Smooth muscle cell (in vitro differentiated cells): ENCODE measurements at regions not wholly inside any gene's neighbourhood (a gene's known extent, or its start where the extent isn't known, plus 50 kb on each side); places are given as distances from the start of the nearest gene placed in this dataset.

Source experiments
- DNase-seq: peaks from one replicate; lab custom pipeline; 2025; ENCODE audit not compliant: unreplicated experiment; lab: John Stamatoyannopoulos, UW
- H2AFZ ChIP-seq: fragments of 200-600 bp; sonication (generic); 2 replicates; pipeline ENCODE4 v1.6.0; 2016; ENCODE audit warnings: antibody characterized with exemption, low read depth, mild to moderate bottlenecking
- H3F3A ChIP-seq: fragments of 200-600 bp; sonication (generic); 2 replicates; pipeline ENCODE4 v1.6.0; 2017; ENCODE audit warnings: antibody characterized with exemption, low read depth
- H3K27ac ChIP-seq: fragments of 200-600 bp; sonication (generic); 2 replicates; pipeline ENCODE4 v1.5.1; 2016; ENCODE audit warnings: low read depth, mild to moderate bottlenecking
- H3K27me3 ChIP-seq: fragments of 200-600 bp; sonication (generic); 2 replicates; pipeline ENCODE4 v1.6.1; 2016; ENCODE audit warnings: low read depth, mild to moderate bottlenecking
- H3K36me3 ChIP-seq: fragments of 200-600 bp; sonication (generic); 2 replicates; pipeline ENCODE4 v1.5.1; 2016; ENCODE audit warnings: low read depth
- H3K4me1 ChIP-seq: fragments of 200-600 bp; sonication (generic); 2 replicates; pipeline ENCODE4 v1.5.1; 2016; ENCODE audit warnings: low read depth
- H3K4me2 ChIP-seq: fragments of 200-600 bp; sonication (generic); 2 replicates; pipeline ENCODE4 v1.6.0; 2016; ENCODE audit warnings: mild to moderate bottlenecking
- H3K4me3 ChIP-seq: fragments of 200-600 bp; sonication (generic); 2 replicates; pipeline ENCODE4 v1.5.1; 2016; ENCODE audit warnings: mild to moderate bottlenecking
- H3K79me2 ChIP-seq: fragments of 200-600 bp; sonication (generic); 2 replicates; pipeline ENCODE4 v1.6.0; 2016; ENCODE audit warnings: low read depth, mild to moderate bottlenecking
- H3K9ac ChIP-seq: fragments of 200-600 bp; sonication (generic); 2 replicates; pipeline ENCODE4 v1.6.0; 2016; ENCODE audit warnings: low read depth
- H3K9me3 ChIP-seq: fragments of 200-600 bp; sonication (generic); replicated peaks from 2 replicates; pipeline ENCODE4 v1.5.1; 2016; ENCODE audit warnings: low read depth
- H4K20me1 ChIP-seq: fragments of 200-600 bp; sonication (generic); 2 replicates; pipeline ENCODE4 v1.6.0; 2016; ENCODE audit warnings: low read depth
- WGBS: methylation state at CpG from one replicate; pipeline ENCODE4 v1.1.7; 2016; ENCODE audit warnings: low lambda C conversion rate; 5-methylcytosine and 5-hydroxymethylcytosine counted together
- TF ChIP-seq, protein P1 (sequence below): fragments of 200-600 bp; sonication (generic); IDR thresholded peaks from 2 replicates; pipeline ENCODE4 v1.5.1; 2017; ENCODE audit warnings: borderline replicate concordance, mild to moderate bottlenecking, antibody characterized with exemption; ENCODE audit not compliant: insufficient read depth, poor library complexity, severe bottlenecking

DNA sequence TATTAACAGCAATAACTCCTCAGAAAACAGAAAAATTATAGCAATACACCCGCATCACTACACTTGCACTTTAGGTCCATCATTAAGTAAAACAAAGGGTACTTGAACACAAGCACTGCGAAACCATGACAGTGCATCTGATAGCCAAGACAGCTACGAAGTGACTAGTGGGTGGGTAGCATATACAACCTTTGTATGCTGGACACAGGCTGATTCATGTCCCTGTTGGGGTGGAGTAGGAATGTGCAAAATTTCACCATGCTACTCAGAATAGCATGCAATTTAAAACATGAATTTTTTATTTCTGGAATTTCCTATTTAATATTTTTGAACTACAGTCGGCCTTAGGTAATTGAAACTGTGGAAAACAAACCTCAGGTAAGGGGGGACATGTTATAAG, 2414.1 kb downstream of the TP53TG3F start:
- TF ChIP-seq, protein P1, sequence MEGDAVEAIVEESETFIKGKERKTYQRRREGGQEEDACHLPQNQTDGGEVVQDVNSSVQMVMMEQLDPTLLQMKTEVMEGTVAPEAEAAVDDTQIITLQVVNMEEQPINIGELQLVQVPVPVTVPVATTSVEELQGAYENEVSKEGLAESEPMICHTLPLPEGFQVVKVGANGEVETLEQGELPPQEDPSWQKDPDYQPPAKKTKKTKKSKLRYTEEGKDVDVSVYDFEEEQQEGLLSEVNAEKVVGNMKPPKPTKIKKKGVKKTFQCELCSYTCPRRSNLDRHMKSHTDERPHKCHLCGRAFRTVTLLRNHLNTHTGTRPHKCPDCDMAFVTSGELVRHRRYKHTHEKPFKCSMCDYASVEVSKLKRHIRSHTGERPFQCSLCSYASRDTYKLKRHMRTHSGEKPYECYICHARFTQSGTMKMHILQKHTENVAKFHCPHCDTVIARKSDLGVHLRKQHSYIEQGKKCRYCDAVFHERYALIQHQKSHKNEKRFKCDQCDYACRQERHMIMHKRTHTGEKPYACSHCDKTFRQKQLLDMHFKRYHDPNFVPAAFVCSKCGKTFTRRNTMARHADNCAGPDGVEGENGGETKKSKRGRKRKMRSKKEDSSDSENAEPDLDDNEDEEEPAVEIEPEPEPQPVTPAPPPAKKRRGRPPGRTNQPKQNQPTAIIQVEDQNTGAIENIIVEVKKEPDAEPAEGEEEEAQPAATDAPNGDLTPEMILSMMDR: no peak
- no peak overlapping the region for H2AFZ ChIP-seq

DNA sequence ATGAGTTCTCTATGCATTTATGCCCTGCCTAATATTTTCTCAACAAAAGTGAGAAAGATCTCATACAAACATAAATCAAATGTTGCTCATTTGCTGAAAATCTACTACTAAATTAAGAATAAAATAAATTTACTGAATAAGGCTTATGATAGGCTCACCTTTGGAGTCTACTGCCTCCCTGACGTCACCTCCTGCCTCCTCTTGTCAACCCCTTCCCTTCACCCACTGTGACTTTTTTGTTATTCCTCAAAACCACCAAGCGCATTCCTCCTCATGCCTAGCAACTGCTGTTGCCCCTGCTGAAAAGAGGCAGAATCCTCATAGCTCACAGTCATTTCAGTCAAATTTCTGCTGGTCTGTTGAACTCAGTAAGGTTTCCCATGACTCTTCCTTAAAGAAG, 2422.2 kb downstream of the TP53TG3F start:
- 37% methylated on average over 2 of the region's 2 CpGs for WGBS
- no peaks in the 10 kb centered on the region for H4K20me1 ChIP-seq
- H3K27me3 ChIP-seq: no peaks in the 10 kb centered on the region
- peaks cover 12% of the 10 kb centered on the region for H3K9me3 ChIP-seq
- no peak overlapping the region for H3K9ac ChIP-seq
- H2AFZ ChIP-seq: no peak overlapping the region
- DNase-seq: no peak
- H3K36me3 ChIP-seq: no peaks in the 10 kb centered on the region
- no peak overlapping the region for H3K4me3 ChIP-seq
- no peaks in the 10 kb centered on the region for H3K79me2 ChIP-seq
- no peaks in the 10 kb centered on the region for H3F3A ChIP-seq
- TF ChIP-seq, protein P1: no peak
- no peaks in the 10 kb centered on the region for H3K4me1 ChIP-seq
- no peak overlapping the region for H3K27ac ChIP-seq
- no peak overlapping the region for H3K4me2 ChIP-seq

More for the DNA sequence above, 2414.1 kb downstream of the TP53TG3F start:
- Histone ChIP-seq H3K79me2 (no peaks in the 10 kb centered on the region), H4K20me1 (no peaks in the 10 kb centered on the region), H3K27ac (no peak overlapping the region), H3F3A (no peaks in the 10 kb centered on the region), H3K4me3 (no peak overlapping the region), H3K9ac (no peak overlapping the region), H3K36me3 (no peaks in the 10 kb centered on the region), H3K4me2 (no peak overlapping the region), H3K4me1 (no peaks in the 10 kb centered on the region), H3K9me3 (peaks cover 24% of the 10 kb centered on the region), H3K27me3 (no peaks in the 10 kb centered on the region)
- no peak for DNase-seq
- 66% methylated on average over 4 of the region's 4 CpGs for WGBS

DNA sequence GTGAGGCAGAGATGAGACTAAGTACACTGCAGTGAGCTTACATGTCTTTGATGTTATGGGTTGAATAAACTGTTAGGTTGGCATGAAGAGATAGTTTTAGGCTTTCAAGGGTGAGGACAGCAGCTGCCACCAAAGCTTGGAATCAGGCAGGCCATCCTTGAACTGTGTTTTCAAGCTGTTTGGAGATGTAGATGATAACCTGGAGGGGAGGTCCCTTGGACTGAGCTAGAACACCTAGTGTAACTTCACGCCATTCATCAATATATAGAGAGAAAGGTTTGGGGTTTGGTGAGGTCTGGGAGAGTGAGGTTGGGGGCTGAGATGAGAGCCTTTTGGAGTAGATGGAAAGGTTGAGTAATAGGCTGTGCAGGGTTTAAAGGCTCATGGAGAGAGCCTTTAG, 2447.0 kb downstream of the TP53TG3F start:
- H3K79me2 ChIP-seq: no peaks in the 10 kb centered on the region
- H4K20me1 ChIP-seq: no peaks in the 10 kb centered on the region
- no peak overlapping the region for H3K9ac ChIP-seq
- DNase-seq: no peak
- no peaks in the 10 kb centered on the region for H3F3A ChIP-seq
- H3K27ac ChIP-seq: no peak overlapping the region
- no peak overlapping the region for H3K4me3 ChIP-seq
- TF ChIP-seq, protein P1: no peak
- H3K27me3 ChIP-seq: no peaks in the 10 kb centered on the region
- H3K4me2 ChIP-seq: no peak overlapping the region
- H3K36me3 ChIP-seq: no peaks in the 10 kb centered on the region
- H3K4me1 ChIP-seq: no peaks in the 10 kb centered on the region
- no peak overlapping the region for H2AFZ ChIP-seq
- WGBS: 57% methylated on average over 1 of the region's 1 CpG
- H3K9me3 ChIP-seq: no peaks in the 10 kb centered on the region

DNA sequence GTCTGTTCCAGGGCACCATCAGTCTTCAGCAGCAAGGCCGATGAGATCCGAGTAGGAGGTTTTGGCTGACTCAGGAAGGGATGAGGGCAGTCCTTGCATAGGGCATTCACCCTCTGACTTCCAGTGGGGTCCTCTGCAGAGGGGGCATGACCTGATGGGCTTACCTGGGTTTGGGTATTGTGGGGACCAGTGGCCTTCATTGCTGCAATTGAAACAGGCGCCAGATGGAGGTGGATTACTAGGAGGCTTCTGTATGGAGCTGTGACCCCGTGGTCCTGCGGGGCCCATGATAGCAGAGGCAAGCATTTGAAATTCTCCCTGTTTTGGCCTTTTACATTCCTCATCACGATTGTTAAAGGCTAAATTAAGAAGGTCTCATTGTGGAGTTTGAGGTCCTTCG, 2448.7 kb downstream of the TP53TG3F start:
- TF ChIP-seq, protein P1: no peak
- no peaks in the 10 kb centered on the region for H3K4me1 ChIP-seq
- no peaks in the 10 kb centered on the region for H4K20me1 ChIP-seq
- no peak overlapping the region for H3K4me2 ChIP-seq
- H3F3A ChIP-seq: no peaks in the 10 kb centered on the region
- H2AFZ ChIP-seq: no peak overlapping the region
- no peak for DNase-seq
- H3K36me3 ChIP-seq: no peaks in the 10 kb centered on the region
- H3K4me3 ChIP-seq: no peak overlapping the region
- H3K27me3 ChIP-seq: no peaks in the 10 kb centered on the region
- no peak overlapping the region for H3K9ac ChIP-seq
- H3K27ac ChIP-seq: no peak overlapping the region
- WGBS: 80% methylated on average over 7 of the region's 7 CpGs
- H3K9me3 ChIP-seq: no peaks in the 10 kb centered on the region
- no peaks in the 10 kb centered on the region for H3K79me2 ChIP-seq
